ENCODE measurements at regions not wholly inside any gene's neighbourhood (a gene's known extent, or its start where the extent isn't known, plus 50 kb on each side); places are given as distances from the start of the nearest gene placed in this dataset.
A peak's percentile ranks its signal among the peaks of the same experiment; 100 is the strongest.
"Not testable (repeated sequence)": the region's sequence is repeated elsewhere in the genome, so short reads cannot be mapped to it uniquely, and the experiment has no call there.

DNA sequence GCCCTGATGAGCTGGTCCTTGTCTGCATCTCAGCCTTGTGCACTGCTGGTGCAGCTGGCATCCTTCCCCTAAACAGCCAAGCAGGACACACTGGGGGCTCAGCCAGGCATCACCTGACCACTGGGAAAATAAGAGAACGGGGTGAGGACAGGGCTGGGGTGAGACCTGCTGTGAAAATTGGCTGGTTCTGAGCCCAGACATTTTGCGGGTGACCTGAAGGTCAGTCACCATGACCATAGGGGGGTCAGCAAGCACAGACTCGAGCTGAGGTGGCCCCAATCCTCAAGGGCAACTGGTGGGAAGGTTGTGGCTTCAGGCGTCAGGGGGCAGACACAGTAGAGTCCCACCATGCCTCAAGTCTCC, 144.9 kb upstream of the TWIST2 start:
- DNase-seq, result no peak

DNA sequence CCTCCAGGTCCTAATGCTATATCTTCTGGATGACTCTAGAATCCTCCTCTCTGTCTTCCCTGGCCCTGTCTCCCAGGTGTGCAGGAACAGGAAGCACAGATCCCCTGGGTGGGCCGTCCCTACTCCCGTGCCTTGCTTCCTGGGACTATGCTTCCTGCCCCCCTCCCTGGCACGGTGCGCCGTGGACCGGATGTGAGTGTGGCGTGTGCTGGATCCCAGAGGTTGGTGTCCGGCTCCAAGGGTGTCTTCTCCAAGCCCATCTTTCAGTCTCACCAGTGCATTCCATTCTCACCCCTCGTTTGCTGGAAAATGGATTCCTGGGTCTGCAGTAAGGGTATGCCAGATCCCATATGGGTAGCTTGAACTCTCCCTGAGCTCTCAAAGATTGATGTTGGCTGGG, 144.4 kb upstream of the TWIST2 start:
- no peak for DNase-seq

DNA sequence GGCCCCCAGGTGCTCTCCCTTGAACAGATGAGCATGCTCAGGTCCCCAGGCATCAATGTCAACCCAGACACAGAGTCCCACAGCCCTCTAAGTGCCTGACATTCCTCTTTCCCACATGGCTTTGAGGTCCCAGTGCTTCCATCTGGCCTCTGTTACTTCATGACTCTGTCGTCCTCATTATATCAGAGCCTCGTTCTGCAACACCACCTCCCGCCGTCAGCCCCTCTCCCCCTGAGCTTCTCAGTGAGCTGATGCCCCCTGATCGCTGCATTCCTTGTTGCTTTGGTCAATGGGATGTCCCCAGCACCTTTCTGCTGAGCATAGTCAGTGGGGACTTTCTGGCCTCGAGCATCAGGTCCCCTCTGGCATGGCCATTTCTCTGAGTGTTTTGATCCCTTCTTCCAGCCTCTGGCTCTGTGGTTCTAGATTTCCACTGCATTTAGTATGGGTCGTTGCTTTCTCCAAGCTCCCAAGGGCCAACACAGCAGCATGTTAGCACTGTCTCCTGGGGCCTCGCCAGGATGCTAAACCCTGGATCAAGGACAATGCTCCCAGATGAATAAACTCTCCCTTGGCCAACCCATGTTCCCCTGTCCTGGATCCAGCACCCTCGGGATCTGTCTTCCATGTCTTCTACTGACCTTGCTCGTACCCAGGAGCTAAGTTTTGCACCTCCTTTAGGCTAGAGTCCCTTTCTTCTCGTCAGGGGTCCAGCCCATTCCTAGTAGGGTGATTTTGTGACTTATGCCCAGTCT, 143.2 kb upstream of the TWIST2 start:
- DNase-seq, result no peak

DNA sequence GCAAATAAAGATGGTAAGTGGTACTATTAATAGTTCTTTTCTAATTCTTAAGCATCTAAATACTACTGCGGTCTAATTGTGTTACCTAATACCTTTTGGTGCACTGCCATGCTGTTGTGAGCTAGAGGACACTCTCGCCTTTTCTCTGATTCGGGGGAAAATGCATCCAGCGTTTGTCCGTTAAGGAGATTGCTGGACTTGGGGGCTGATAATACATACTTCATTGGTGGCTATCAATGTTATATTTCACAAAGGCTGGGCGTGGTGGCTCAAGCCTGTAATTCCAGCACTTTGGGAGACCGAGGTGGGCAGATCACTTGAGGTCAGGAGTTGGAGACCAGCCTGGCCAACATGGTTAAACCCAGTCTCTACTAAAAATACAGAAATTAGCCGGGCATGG, 141.7 kb upstream of the TWIST2 start:
- no peak for DNase-seq

DNA sequence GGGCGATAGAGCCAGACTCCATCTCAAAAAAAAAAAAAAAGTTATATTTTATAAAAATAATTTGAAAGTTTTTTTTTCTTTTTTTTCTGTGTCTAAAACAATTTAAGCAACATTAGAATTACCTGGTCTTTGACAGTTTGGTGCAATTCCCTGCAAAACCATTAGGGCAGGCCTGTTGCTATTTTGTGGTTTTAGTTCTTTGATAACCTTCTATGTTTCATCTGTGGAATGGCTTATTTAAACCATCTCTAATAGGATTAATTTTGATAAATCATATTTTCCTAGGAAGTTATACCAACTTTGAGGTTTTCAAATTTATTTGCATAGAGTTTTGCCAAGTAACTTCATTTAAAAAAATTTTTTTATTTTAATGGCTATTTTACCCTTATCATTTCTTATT, 141.2 kb upstream of the TWIST2 start:
- no peak for DNase-seq

DNA sequence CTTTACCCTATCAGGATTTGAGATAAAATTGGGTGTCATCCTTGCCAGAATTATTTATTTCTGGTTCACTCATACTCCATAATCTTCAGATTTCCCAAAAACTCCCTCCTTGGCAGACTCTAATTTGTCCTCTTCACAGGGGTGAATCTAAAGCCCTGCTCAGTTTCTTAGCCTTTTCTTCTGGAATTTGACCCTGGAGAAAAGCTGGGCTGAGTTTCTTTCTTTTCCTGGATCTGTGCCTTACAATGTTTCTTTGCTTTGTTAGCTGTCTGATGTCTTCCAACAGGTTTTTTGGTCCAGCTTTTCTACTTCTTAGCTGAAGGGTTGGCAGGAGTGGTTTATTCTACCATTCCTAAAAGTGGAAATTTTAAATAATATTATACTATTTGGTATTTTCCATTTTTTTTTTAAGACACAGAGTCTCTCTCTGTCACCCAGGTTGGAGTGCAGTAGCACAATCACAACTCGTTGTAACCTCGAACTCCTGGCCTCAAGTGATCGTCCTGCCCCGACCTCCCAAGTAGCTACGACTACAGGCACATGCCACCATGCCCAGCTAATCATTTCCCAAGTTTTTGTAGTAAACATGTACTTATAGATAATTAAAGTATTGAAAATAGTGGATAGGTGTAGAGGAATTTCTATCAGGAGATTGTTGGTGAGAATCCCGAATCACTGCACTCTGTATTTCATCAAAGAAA, 138.4 kb upstream of the TWIST2 start:
- no peak for DNase-seq

DNA sequence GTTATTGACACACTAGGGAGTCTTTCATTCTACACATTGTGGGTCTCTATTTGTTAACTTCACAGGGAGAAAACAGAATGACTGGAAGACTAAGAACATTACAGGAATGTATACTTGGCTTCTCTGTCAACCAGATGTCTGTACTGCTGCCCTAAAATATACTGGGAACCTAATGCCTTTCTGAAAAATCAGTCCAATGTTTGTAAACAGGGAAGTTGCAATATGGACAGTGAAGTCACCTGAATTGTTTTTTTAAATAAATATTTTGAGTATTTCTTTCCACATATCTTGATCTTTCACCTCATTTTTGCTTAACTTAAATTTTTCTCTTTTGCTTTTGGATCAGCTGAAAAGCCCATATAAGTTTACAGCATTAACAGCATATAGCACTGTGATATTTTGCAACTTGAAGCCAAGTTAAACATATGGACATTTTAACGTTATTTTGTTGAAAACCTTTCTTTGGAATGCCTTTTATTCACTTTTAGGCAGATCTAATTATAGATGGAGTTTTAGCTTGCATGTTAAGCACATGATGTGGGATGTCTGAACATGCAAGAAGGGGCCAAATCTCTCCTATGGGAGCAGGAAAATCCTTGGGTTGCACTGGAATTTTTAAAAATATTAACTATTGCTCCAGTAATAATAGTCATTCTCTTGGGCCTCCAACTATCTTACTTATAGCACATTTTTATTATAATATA, 137.7 kb upstream of the TWIST2 start:
- no peak for DNase-seq

DNA sequence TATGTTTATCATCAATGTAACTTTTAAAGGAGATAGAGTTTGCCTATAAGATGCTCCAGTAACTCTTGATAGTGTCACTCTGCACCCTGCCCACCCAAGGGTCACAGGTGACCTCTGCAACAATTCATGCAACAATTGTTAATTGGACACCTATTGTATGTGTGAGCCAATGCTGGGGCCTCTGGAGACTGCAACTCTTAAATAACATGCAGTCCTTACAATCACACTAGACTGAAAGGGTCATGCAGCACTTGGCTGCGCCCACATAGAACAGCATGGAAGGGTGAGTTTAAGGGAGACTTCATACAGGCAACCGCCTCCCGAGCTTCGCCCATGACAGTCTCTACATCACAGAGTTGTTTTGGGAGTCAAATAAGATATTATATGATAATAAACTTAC, 137.1 kb upstream of the TWIST2 start:
- DNase-seq, result no peak

DNA sequence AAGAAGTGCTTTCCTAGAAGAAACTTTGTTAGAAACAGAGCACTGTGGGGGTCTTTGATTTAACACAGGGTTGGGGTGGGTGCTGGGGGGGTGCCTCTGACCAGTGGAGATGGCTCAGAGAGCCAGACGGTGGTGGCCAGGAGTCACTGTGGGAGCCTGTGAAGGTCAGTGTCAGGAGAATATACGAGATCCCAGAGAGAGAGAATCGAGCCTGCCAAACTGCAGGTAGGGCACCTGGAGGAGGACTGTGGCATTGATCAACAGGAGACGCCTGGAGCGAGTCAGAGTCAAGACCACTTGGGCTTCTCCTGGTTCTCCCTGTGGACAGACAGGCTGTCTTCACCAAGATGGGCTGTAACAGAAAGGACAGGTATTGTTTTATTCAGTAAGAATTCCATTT, 136.5 kb upstream of the TWIST2 start:
- no peak for DNase-seq

DNA sequence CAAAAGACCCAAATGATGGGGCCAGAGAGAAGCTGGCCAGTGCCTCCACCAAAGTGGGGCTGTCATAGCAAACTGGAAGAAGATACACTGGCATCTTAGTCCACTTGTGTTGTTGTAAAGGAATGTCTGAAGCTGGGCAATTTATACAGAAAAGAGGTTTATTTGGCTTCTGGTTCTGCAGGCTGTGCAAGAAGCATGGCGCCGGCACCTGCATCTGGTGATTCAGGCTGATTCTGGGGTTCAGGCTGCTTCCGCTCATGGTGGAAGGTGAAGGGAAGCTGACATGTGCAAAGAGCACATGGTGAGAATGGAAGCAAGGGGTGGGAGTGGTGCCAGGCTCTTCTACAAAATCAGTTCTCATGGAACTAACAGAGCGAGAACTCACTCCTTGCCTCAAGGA, 135.9 kb upstream of the TWIST2 start:
- DNase-seq, result no peak

DNA sequence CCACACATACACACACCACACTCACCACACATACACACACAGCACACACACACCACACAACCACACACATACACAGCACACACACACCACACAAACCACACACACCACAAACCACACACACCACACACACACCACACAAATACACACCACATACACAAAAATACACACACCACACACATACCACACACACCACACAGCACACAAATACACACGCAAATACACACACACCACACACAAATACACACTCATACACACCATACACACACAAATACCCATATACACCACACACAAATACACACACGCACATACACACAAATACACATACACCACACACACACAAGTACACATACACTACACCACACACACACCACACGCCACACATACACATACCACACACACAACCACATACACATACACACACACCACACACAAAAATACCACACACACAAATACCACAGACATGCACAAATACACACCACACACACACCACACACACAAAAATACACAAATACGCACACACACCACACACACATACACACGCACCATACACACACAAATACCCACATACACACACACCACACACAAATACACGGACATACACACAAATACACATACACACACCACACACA, 134.6 kb upstream of the TWIST2 start:
- DNase-seq, result no peak

DNA sequence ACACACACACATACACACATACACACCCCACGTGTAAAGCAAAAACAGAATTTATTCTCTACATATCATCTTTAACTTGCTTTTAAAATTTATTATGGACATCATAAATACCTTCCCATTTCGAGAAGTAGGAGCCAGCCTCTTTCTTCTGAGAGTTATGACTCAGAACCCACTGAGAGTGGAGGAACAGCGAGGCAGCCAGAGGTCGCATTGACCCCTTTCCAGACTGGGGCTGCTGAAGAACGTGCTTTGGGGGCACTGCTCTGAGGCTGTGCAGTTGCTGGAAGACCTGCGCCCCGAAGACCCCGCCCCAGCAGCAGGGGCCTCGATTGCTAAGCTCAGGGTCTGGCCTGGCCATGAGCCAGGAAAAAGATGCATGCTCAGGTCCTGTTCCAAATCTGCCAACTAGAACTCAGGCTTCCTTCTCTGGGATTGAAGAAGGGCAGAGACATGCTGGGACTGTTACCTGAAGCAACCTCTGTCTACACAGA, 133.8 kb upstream of the TWIST2 start:
- no peak for DNase-seq

DNA sequence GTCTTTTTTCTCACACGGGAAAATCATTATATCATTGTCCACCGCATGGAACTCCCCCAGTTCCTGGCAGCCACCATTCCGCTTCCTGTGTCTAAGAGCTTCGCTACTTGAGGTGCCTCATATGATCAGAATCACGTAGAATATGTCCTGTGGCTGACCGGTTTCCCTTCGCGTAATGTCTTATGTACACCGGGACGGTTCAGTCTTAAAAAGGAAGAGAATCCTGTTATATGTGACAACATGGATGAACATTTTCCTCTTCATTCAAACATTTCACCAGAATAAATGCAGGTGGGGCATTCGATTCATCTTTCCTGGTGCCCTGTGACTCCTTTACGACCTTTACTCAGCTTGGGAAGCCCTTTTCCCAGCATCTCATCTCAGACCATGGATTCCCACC, 131.7 kb upstream of the TWIST2 start:
- DNase-seq, result no peak

DNA sequence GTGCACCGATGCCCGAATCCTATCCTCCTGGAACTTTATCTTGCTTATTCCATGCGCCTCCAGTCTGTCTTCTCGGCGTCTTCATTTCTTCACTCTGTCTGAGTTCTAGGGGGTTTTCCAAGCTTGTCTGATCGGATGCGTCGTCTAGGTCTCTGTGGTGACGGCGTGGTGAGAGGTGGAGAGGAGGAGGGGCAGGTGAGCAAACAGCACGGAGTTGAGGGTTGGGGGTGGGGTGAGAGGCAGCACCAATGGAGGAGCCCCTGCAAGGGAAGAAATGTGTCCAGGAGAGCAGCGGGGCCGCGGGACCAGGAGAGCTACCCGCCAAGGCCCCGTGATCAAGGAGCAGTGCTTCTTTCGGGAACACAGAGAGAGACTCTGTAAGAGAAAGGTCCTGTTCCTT, 131.3 kb upstream of the TWIST2 start:
- no peak for DNase-seq

DNA sequence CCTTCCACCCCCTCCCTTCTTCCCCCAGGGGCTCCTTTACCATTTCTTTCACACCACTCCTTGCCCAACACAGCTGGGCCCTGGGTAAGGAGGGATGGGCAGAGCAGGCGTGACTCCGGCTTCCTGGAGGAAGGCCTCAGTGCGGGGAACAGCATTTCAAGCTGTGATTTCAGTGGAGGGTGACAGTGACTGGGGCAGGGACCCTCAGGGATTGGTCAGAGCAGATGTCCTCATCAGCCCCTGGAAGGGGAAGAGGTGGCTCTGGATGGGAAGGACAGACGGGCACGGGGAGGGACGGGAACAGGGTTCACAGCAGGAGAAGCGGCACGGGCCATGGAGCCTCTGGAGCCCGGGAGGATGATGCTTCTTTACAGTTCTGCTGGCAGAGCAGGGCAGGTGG, 130.8 kb upstream of the TWIST2 start:
- no peak for DNase-seq

DNA sequence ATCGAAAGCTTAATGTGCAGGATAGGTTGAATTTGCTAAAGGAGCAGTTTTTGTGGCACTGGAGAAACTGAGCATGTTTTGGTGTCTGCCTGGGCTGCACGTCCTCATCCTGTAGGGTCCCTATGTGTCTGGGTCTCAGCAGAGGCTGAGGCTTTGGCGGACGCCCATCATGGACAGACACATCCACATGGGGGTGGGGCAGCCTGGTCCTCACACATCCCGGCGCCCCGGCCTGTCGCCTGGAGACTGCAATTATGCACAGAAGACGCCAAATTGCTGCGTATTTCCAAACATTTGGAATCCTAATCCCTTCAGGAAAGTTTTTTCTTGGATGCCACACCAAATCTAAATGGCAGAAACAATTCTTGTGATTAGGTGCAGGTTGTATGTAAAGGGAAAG, 128.2 kb upstream of the TWIST2 start:
- DNase-seq, result no peak

DNA sequence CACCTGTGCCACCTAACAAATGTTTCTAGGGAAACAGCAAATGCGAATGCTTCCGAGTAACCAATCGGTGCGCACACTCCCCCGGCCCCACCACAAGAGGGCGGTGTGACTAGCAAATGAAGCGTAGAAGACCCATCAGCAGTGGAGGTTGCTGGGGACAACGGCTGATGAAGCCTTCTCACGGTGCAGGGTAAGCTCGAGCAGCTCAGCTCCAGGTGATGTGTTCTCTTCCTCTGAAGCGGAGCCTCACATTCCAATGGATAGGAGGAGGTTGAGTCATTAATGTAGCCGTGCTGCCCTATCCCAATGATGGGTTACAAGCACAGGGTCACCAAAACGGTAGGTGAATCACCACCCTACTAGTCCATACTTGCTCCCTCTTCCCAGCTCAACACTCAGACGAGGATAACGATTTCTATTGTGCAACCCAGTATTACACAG, 127.6 kb upstream of the TWIST2 start:
- DNase-seq, result peak in 3 of 6 experiments; percentile 1 to 4 (median 3)

DNA sequence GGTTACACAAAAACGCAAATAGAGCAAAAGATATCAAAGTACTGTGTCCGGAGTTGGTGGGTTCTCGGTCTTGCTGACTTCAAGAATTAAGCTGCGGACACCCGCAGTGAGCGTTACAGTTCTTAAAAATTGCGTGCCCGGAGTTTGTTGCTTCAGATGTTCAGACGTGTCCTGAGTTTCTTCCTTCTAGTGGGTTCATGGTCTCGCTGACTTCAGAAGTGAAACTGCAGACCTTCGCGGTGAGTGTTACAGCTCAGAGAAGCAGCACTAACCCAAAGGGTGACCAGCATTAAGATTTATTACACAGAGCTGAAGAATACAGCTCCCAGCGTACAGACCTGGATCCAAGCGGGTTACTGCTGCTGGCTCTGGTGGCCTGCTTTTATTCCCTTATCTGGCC, 125.7 kb upstream of the TWIST2 start:
- DNase-seq, result no peak

DNA sequence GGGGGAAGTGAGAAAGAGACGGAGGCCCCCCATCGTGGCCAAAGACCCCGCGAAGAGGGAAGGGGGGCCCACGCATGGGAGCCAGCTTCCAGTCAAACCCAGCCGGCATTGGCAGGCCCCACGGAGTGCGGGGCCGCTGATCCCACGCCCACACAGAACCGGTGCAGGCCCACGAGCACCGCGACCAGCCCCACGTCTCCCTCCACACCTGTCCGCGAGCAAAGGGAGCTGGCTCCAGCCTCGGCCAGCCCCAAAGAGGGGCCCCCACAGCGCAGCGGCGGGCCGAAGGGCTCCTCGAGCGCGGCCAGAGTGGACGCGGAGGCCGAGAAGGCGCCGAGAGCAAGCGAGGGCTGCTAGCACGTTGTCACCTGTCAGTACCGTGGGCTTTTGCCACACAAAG, 125.0 kb upstream of the TWIST2 start:
- DNase-seq, result no peak

DNA sequence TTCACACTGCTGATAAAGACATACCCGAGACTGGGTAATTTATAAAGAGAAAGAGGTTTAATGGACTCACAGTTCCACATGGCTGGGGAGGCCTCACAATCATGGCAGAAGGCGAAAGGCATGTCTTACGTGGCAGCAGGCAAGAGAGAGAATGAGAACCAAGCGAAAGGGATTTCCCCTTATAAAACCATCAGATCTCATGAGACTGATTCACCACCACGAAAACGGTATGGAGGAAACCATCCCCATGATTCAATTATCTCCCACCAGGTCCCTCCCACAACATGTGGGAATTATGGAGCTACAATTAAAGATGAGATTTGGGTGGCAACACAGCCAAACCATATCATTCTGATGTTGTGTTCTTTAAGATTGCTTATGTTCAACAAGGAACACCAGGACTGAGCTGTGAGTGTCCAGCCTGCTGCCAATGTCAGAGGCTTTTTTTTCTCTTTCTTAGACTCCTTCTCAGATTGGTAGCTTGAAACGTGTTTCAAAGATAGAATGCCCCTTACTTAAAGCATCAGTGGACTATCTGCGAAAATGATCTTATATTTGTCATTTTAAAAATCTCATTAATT, 124.1 kb upstream of the TWIST2 start:
- DNase-seq, result not testable (repeated sequence)

DNA sequence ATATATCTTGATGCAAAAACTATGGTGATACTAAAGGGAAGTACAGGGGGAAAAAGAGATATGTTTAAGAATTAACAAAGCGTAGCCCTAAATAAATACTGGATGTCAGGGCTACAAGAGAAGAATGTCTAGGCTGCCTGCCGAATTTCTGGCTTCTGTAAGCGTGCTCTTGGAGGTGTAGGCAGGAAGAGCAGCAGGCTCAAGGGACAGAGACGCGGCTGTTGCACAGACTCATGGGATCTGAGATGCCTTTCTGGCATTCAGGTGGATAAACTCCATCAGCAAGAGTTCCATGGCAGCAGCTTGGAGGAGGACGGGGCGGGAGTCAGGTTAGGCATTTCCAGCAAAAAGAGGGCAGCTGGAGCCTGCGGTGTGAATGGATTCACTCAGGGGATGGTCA, 123.2 kb upstream of the TWIST2 start:
- no peak for DNase-seq

DNA sequence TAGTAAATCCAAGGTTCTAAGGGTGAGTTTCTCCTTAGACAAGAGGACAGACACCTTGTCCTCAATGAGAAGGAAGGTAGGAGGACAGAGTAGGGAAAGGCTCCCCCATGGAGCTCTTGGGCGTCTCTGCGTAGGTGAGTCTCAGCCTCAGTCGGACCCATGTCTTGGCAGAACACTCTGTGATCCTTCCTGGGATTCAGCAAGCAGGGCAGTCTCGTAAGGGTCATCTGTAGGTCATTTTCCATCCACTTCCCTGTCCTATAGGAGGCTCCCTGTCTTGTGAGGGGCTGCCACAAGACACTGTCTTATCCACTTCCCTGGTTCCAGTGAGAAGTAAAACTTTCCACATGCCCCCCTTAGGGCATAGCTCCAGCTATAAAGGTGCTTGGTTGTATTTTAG, 122.6 kb upstream of the TWIST2 start:
- DNase-seq, result no peak
